Smooth muscle cell (in vitro differentiated cells): ENCODE measurements at regions not wholly inside any gene's neighbourhood (a gene's known extent, or its start where the extent isn't known, plus 50 kb on each side); places are given as distances from the start of the nearest gene placed in this dataset.
"Not testable (repeated sequence)": the region's sequence is repeated elsewhere in the genome, so short reads cannot be mapped to it uniquely, and the experiment has no call there.

ENCODE experiments used
- DNase-seq: peaks from one replicate; lab custom pipeline; 2025; ENCODE audit not compliant: unreplicated experiment; lab: John Stamatoyannopoulos, UW
- H2AFZ ChIP-seq: fragments of 200-600 bp; sonication (generic); 2 replicates; pipeline ENCODE4 v1.6.0; 2016; ENCODE audit warnings: antibody characterized with exemption, low read depth, mild to moderate bottlenecking
- H3F3A ChIP-seq: fragments of 200-600 bp; sonication (generic); 2 replicates; pipeline ENCODE4 v1.6.0; 2017; ENCODE audit warnings: antibody characterized with exemption, low read depth
- H3K27ac ChIP-seq: fragments of 200-600 bp; sonication (generic); 2 replicates; pipeline ENCODE4 v1.5.1; 2016; ENCODE audit warnings: low read depth, mild to moderate bottlenecking
- H3K27me3 ChIP-seq: fragments of 200-600 bp; sonication (generic); 2 replicates; pipeline ENCODE4 v1.6.1; 2016; ENCODE audit warnings: low read depth, mild to moderate bottlenecking
- H3K36me3 ChIP-seq: fragments of 200-600 bp; sonication (generic); 2 replicates; pipeline ENCODE4 v1.5.1; 2016; ENCODE audit warnings: low read depth
- H3K4me1 ChIP-seq: fragments of 200-600 bp; sonication (generic); 2 replicates; pipeline ENCODE4 v1.5.1; 2016; ENCODE audit warnings: low read depth
- H3K4me2 ChIP-seq: fragments of 200-600 bp; sonication (generic); 2 replicates; pipeline ENCODE4 v1.6.0; 2016; ENCODE audit warnings: mild to moderate bottlenecking
- H3K4me3 ChIP-seq: fragments of 200-600 bp; sonication (generic); 2 replicates; pipeline ENCODE4 v1.5.1; 2016; ENCODE audit warnings: mild to moderate bottlenecking
- H3K79me2 ChIP-seq: fragments of 200-600 bp; sonication (generic); 2 replicates; pipeline ENCODE4 v1.6.0; 2016; ENCODE audit warnings: low read depth, mild to moderate bottlenecking
- H3K9ac ChIP-seq: fragments of 200-600 bp; sonication (generic); 2 replicates; pipeline ENCODE4 v1.6.0; 2016; ENCODE audit warnings: low read depth
- H3K9me3 ChIP-seq: fragments of 200-600 bp; sonication (generic); replicated peaks from 2 replicates; pipeline ENCODE4 v1.5.1; 2016; ENCODE audit warnings: low read depth
- H4K20me1 ChIP-seq: fragments of 200-600 bp; sonication (generic); 2 replicates; pipeline ENCODE4 v1.6.0; 2016; ENCODE audit warnings: low read depth
- CTCF ChIP-seq: fragments of 200-600 bp; sonication (generic); IDR thresholded peaks from 2 replicates; pipeline ENCODE4 v1.5.1; 2017; ENCODE audit warnings: borderline replicate concordance, mild to moderate bottlenecking, antibody characterized with exemption; ENCODE audit not compliant: insufficient read depth, poor library complexity, severe bottlenecking
- WGBS: methylation state at CpG from one replicate; pipeline ENCODE4 v1.1.7; 2016; ENCODE audit warnings: low lambda C conversion rate; 5-methylcytosine and 5-hydroxymethylcytosine counted together

GRCh38 chr2:196298106-196298723, 126.8 kb upstream of the STK17B start:
- not testable (repeated sequence) for H3K4me2 ChIP-seq, H3F3A ChIP-seq, H2AFZ ChIP-seq, H3K9me3 ChIP-seq, H3K9ac ChIP-seq, H3K27me3 ChIP-seq, H3K79me2 ChIP-seq, H3K27ac ChIP-seq, DNase-seq, H3K4me3 ChIP-seq, H4K20me1 ChIP-seq, H3K36me3 ChIP-seq
- peaks cover 16% of the 10 kb centered on the region for H3K4me1 ChIP-seq
- TF ChIP-seq CTCF: peak; percentile 55
- WGBS: 63% methylated on average over 8 of the region's 8 CpGs

- 83% methylated on average over 14 of the region's 14 CpGs for WGBS
- Histone ChIP-seq H3K4me2 (no peak overlapping the region), H3K27me3 (no peaks in the 10 kb centered on the region), H3K27ac (peak overlapping the region; percentile 70), H3K9me3 (no peaks in the 10 kb centered on the region), H3K79me2 (no peaks in the 10 kb centered on the region), H3K36me3 (no peaks in the 10 kb centered on the region), H3K4me1 (peaks cover 13% of the 10 kb centered on the region), H3F3A (no peaks in the 10 kb centered on the region), H2AFZ (no peak overlapping the region), H4K20me1 (no peaks in the 10 kb centered on the region), H3K4me3 (no peak overlapping the region), H3K9ac (no peak overlapping the region)
- no peak for TF ChIP-seq CTCF
- no peak for DNase-seq
These were observed 136.5 kb upstream of the STK17B start for GRCh38 chr2:196307775-196308305.

- Histone ChIP-seq H4K20me1 (no peaks in the 10 kb centered on the region), H3K36me3 (no peaks in the 10 kb centered on the region), H3K79me2 (no peaks in the 10 kb centered on the region), H3K27me3 (no peaks in the 10 kb centered on the region), H3K4me1 (peaks cover 13% of the 10 kb centered on the region), H3K4me2 (no peak overlapping the region), H3F3A (no peaks in the 10 kb centered on the region), H3K4me3 (no peak overlapping the region), H3K9ac (no peak overlapping the region), H3K9me3 (no peaks in the 10 kb centered on the region), H2AFZ (no peak overlapping the region), H3K27ac (no peak overlapping the region)
- no peak for TF ChIP-seq CTCF
- DNase-seq: no peak
These were observed 138.3 kb upstream of the STK17B start for GRCh38 chr2:196309691-196310090.

GRCh38 chr2:196314157-196314556, 142.8 kb upstream of the STK17B start:
- no peaks in the 10 kb centered on the region for H3K36me3 ChIP-seq
- no peak for TF ChIP-seq CTCF
- no peaks in the 10 kb centered on the region for H3K27me3 ChIP-seq
- H3K4me2 ChIP-seq: peak overlapping the region; percentile 30
- H3F3A ChIP-seq: no peaks in the 10 kb centered on the region
- no peak overlapping the region for H2AFZ ChIP-seq
- H4K20me1 ChIP-seq: no peaks in the 10 kb centered on the region
- no peaks in the 10 kb centered on the region for H3K9me3 ChIP-seq
- 60% methylated on average over 1 of the region's 1 CpG for WGBS
- no peaks in the 10 kb centered on the region for H3K79me2 ChIP-seq
- H3K27ac ChIP-seq: peak overlapping the region; percentile 77
- H3K4me1 ChIP-seq: peaks cover 4% of the 10 kb centered on the region
- no peak overlapping the region for H3K9ac ChIP-seq
- no peak overlapping the region for H3K4me3 ChIP-seq
- no peak for DNase-seq
